Activated effector memory CD4-positive, alpha-beta T cell treated with Interleukin-2 at 50 U/mL for 16 hours (primary cell): ENCODE measurements at regions not wholly inside any gene's neighbourhood (a gene's known extent, or its start where the extent isn't known, plus 50 kb on each side); places are given as distances from the start of the nearest gene placed in this dataset.

ENCODE experiments used
- DNase-seq: peaks from one replicate; pipeline ENCODE4 v3.0.0-alpha.2; 2020

DNA sequence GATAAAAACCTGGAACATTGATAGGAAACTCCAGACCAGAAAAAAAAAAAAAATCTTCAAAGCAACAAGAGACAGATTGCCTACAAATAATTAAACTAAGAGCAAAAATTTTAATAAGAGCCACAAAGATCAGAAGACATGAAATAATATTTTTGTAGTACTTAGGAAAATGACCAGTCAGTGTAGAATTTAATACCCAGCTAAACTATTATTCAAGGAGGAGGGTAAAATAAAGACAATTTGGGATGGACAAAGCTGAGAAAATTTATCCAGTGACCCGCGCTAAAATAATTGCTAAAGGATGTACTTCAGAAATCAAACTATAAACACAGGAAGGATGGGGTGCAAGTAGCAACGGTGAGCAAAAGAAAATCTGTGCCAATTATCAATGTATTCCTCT lies 133.2 kb downstream of the AQP9 start:
- no peak for DNase-seq

DNA sequence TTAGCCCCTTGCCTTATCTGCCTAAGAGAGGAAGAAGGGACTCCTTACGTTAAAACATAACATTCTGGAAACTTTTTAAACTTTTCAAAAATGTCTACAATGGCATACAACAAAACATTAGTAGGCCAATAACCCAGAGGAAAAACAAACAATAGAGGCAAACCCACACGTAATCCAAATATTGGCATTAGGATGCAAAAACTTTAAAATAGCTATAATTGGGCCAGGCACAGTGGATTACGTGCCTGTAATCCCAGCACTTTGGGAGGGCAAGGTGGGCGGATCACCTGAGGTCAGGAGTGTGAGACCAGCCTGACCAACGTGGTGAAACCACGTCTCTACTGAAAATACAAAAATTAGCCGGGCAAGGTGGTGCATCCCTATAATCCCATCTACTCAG lies 134.9 kb downstream of the AQP9 start:
- DNase-seq: no peak

DNA sequence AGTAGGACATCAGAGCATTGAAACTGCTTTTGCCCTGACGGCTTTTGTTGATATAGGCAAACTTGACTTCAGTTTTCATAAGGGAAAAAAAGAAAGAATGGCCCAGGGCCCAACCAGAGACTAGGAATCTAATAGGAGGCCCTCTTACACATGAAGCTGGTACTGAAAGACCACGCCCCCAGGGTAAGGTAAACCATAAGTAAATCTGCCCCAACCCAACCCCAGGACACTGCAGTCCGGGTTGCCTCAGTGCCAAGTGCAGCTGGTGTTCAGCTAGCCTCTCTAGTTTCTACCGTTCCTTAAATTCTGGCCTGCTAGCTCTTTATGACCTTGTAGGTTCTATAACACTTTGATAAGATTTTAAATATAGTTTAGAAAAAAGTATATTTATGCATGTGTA lies 136.7 kb downstream of the AQP9 start:
- DNase-seq: no peak

DNA sequence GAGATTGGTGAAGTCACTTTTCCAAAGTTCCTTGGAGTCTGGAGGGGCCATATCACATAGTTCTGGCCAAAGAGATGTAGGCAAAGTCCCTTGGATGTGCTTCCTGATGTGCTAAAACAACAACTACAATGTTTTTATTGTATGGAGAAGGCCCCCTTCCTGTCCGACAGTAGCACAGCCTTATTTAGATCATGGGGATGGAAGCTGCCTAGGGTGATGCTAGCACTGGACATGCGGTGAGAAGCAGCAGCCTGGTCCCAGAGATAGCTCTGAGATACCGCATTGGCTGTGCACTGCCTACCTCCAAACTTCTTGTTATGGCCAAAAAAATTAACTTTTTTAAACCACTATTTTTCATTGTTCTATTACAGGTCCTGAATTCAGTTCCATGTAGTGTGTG lies 137.6 kb downstream of the AQP9 start:
- no peak for DNase-seq

DNA sequence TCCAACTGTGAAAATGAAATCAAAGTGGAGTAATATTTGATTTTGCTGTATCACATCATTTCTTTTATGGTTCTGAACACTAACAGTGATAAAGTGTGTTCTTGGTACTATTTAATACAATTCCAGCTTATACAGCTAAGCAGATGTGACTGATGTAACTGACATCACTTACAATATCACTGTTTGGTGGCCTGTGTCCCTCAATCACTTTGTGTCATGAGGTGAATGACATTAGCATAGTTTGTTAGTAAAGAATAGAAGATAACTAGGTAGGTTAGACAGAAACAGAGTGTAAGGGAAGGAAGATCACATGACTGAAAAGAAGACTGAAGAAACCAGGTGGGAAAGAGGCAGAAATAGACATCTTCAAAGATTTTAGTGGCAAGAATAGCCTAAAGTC lies 138.7 kb downstream of the AQP9 start:
- no peak for DNase-seq

DNA sequence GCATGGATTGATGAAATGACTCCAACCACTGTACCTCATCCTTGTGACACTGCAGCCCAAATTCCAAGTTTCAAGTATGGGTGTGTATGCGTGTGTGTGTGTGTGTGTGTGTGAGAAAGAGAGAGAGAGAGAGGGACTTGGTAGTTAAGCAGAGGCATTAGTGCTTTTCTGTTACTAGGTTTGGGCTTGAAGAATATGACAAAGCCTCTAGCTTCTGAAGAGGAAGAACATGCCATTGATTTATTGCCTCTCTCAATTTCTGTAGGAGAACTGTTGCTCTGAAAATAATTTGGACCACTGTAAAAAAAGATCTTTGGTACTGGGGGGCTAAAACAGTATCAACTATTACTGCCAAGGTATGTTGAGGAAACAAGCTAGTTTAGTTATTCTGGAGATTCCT lies 139.2 kb downstream of the AQP9 start:
- no peak for DNase-seq

DNA sequence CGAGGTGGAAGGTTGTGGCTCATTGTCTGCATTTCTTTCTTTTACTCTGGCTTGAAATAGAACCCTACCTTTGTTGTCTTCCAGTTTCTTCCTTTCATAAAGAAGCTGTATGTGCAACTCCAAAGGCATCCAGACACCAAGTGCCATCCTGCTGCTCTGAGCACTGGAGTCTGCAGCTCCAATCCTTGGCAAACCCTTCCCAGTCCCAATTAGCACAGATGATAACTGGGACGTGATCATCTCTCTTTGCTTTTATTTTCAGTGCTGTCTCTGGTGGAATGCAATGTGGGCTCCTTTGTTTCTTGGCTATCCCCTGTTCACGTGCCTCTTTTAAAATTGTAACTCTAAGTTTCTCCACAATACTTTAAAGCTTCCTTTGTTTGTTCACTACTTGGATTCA lies 140.9 kb downstream of the AQP9 start:
- DNase-seq: no peak

DNA sequence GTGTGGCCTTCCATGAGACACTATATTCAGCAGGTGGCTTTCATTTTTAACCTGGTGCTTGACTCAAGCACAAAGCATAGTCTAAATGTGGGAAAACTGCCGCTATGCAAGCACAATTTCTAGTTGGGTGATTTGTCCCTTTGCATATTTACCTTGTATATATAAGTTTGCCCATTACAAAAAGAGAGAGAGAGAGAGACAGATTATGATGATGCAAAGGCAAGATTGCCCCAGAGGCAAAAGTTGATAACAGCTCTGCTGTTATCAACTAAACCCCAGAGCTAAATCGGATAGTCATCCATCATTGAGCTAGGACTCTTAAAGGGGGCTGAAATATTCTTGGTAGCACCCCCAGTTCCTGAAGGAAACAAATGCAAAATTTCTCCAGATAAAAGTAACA lies 141.5 kb downstream of the AQP9 start:
- no peak for DNase-seq

DNA sequence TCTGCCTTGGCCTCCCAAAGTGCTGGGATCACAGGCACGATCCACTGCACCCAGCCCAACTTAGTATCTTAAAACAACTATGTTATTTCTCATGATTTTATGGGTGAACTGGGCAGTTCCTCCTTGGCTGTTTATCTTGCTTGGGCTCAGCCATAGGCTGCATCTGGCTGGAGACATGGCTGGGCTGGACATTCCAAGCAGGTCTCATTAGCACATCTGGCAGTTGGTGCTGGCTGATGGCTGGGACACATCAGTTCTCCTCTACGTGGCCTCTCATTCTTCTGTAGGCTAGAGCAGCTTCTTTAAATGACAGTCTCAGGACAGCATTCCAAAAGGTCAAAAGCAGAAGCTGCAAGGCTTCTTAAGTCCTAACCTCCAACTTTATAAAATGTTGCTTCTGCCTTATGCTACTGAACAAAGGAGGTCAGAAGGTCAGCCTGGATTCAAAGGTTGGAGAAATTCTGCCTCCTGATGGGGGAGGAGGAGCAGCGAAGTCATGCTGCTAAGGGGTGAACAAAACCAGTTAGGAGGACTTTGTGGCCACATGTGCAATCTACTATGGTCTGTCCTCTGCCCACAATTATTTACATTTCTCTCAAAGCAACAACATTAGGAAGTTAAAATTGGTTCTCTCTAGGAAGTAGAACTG lies 144.0 kb downstream of the AQP9 start:
- DNase-seq: no peak

DNA sequence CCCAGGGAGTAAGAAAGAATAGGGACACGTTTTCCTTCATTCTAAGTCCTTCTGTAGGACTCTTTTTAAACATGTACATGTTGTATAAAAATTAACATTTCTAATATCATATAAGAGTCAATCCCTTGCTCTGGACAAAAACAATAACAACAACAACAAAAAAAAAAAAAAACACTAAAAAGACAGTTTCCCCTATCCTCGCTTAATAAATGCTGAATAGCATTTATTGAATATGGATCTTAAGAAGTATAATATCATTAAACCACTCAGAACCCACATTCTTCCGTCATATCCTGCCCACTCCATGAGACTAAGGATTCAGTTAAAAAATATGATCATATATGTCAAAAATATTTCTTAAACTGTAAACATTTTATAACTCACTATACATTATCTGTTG lies 145.1 kb downstream of the AQP9 start:
- no peak for DNase-seq

DNA sequence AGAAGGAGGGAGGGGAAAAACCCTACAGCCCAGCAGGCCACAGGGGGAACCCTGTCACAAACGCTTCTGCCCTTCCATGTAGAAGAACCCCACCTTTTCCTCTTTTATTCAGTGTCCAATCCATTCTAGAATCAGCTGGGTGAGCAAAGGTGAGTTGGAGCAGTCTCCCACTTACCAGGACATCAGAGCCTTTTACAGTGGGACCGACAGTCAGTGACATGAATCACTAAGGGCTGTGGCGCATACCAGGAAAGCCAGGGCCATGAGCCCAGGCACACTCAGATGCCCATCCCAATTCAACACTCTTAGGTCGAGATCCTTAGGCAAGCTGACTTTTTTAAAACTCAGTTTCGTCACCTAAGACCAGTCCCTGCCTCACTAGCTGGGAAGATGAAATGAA lies 146.1 kb downstream of the AQP9 start:
- DNase-seq: no peak

DNA sequence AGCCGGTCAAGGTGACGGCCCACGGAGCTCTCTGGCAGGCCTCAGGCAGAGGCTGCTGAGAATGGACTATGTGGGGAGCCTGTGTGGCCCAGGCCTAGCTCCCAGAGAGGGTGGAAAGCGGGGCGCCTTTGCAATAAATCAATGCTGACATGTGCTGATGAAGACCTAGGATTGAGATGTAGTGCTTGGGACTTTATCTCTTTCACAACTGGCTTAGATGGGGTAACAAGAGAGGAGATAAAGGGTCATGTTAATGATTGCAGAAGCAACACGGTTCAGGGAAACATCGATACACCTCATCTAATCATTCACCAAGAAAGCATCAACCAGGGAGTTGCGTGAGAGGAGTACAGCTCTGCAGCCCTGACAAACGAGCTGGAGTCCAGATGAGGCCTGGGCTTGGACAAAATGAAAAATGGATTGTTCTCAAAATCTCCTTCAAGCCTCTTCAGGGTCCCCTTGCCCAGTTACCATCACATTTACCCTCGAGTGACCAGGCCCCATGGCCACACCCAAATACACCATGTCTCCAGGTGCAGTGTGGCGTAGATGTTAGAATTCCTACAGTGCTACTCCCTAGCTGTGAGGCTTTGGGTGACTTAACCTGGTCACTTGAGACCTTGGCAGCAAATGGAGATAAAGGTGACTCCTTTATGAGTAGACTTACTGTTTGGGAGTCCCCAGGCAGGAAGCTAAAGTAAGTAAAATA lies 146.4 kb upstream of the LIPC start:
- no peak for DNase-seq

DNA sequence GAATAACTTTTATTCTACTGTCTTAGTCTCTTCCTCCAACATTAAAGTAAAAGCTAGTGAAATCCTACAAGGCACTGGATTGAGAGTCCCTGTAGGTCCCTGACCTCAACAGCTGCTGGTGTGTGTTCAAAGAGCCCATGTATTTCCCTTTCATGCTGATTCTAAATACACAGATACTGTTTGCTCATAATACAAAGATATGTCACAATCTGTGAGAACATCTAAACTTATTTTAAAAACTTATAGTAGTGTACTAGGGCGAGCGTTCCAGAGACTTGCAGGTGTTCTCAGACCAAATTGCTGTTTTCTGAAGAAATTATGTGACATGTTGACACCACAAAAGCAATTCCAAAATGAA lies 145.9 kb upstream of the LIPC start:
- no peak for DNase-seq

DNA sequence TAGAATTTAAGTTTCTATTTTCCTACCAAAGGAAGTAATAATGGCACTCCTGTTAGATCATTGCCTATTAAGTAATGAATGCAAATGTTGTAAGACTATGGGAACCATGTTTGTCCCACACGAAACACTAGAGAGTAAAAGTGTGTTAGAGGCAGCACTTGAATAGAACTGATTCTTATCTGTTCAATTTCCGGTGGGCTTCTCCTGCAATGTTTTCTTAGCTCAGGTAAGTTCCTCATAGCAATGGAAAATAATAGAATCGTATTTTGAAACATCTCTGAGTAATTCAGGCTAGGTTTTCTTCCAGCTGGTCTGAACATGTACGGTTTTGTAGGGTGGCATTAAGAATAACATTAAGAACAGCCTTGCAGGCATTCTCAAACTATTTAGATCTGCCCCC lies 145.3 kb upstream of the LIPC start:
- no peak for DNase-seq

DNA sequence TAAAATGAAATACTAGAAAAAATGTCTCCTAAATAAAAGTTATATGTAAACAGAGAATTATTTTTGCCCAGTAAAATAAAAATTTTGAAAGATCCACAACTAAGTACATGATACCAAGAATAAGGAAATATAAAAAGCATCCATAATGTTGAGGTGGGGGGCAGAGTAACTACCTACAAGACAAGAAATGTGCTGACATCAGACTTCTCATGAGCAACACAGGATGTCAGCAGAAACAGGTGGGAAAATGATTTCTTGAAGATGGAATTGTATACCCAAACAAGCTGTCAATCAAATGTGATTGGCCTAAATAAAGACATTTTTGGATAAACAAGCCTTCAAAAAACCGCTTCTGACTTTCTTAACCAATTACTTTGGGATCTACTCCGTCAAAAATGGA lies 143.9 kb upstream of the LIPC start:
- DNase-seq: no peak

DNA sequence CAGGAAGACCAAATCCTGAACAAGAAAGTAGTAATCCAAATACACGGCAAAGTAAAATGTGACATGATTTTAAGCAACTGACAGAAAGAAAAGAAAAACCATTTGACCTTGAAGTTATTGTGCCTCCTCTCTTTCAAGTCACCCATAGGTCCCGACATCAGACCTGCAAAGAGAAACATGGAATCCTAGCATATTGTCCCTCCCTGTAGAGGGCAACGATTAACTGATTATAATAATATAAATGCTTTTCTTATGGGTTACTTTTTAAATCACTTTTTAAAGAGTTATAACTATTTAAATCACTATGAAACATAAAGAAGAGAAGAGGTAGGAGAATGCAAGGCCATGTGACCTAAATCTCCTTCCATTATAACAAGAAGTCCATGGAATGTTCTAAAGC lies 143.2 kb upstream of the LIPC start:
- DNase-seq: no peak

DNA sequence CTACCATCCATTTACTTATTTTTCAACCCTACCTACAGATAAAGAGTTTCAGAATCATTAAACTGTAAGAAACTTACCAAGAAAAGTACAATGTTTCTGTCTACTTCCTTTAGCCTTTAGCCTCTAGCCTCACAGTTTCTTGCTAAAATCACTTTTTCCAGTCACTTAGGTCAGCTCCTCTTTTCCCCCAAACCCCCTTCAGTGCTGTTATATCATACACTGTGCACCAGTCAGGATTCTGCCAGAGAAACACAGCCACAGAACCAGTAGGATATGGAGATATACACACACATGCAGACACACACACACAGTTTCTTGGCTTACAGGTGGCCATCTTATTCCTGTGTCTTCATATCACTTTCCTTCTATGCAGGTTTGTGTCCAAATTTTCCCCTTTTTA lies 139.9 kb upstream of the LIPC start:
- DNase-seq: no peak

DNA sequence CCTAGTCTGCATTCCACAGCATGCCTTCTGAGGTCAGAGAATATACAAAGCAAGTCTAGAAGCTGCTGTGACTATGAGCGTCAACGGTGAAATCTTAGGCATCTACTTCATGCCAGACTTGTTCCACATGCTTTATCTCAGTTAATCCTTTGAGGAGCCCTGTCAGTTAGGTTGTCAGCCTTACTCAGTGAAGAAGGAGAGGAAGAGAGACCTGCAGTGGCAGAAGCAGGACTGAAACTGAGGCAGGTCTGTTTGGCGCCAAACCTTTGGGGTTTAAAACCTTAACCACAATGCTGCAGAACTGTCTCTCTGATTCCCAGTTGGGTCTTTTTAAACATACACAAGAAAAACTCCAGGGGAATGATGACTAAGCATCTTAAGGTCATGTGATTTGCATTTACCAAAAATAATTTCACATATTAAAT lies 139.0 kb upstream of the LIPC start:
- no peak for DNase-seq

DNA sequence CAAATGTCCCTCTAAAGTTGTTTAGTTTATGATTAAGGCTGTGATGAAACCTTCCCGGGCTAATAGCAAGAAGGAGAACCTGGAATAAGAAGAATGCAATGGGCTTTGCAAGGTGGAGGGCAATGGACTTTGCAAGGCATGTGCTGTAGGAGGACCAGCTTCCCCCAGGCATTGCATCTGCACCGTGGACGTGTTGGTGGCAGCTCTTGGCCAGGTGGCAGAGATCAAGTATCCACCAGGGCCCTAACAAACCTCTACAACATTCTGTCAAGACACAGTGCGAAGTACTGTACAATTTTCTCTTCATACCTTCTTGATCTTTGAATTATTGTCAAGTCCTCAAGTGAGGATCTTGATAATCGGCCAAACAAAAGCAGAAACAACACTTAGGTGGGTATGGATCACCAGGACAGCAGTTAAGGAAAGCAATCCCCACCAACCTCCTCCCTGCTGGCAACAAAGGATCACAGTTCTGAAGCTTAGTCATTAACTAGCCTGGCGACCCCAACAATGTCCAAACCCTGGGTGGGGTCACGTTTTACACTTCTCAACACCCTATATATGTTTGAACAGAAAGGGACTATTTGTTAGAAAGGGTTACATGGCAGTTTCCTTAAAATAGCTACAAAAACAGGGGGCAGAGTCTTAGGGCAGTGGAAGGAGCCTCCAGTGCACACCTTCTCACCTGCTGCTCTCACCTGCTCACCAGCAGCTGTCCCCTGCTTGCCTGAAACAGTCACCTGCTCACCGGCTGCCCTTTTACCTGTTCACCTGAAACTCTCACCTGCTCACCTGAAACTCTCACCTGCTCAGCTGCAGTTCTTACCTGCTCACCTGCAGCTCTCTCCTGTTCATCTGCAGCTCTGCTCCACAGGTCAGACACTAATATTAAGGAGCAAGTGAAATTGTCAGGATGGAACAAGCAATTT lies 137.9 kb upstream of the LIPC start:
- DNase-seq: no peak

DNA sequence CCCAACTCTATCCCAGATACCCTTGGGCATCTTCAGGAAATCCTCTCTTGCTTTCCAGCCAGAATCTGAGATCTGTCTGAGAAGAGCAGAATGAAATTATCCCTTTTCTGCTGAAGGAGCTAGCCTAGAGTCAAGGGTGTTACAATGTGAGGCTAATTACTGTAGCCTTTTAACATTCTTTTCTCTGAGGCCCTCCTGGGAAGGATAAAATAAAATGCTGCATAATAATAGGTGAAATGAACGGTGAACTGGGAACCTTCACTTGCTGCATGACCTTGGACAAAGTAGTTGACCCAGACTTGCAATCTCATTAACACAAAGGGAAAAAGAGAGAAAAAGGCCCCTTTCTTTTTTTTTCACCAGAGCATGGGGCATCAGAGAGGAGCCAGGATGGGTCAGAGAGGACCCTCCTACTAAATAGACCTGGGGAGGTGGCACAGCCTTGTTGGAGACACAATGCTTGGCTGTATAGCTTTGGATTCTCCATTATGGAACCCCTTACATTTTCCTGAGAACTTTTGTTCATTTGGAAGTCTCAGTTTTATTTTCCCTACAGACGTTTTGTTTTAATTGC lies 137.0 kb upstream of the LIPC start:
- DNase-seq: no peak

DNA sequence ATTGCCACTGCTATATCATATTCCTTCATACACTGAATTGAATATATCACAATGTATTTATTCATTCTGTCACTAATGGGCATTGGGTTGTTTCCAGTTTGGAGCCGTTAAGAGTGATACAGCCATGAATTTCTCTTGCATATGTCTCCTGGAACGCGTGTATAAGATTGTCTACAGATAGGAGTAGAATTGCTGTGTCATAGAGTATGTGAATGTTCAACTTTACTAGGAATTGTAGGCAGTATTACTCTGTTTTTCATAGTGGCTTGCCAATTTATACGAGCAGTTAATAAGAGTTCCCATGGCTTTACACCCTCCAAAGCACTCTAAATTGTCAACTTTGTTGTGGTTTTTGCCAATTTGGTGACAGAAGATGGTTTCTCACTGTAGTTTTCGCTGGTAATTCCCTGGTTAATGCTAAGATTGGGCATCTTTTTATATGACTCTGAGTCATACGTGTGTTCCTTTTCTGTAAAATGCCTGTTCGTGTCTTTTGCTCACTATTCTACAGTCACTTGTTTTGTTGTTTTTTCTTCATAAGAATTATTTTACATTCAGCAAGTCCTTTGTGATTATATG lies 136.1 kb upstream of the LIPC start:
- no peak for DNase-seq

DNA sequence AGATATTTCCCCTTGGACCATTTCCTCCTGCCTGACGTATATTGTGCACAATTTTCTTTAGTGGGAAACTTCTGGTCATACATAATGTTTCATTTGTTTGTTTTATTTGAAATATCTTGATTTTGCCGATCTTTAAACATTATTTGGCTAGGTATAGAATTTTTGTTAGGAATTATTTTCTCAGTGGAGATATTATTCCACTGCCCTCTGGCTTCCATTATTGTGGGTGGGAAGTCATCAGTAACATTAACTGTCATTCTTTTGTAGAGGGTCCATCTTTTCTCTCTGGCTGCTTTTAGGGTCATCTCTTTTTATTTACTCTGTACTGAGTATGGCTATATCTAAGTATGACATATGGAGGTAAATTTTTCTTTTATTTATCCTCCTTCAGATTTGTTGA lies 135.5 kb upstream of the LIPC start:
- DNase-seq: no peak

DNA sequence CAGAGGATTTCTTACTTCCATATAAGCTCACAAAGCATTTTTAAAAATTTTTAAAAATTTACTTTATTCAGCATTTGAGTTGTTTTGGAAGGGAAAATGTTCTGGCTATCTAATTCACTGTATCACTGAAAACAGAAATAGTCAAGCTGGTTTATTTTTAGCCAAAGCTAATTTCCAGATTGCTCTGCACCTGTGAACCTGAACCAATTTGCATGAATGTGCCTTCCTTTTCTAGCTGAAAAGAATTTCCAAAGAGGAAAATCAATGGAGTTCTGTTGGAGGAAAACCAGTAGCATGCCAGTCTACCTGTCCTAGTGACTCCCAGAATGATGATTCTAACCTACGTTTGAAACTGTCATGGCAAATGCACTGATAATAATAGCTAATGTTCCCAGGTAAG lies 134.2 kb upstream of the LIPC start:
- DNase-seq: no peak
